Peyer's patch (tissue), 4 donors: ENCODE measurements at regions not wholly inside any gene's neighbourhood (a gene's known extent, or its start where the extent isn't known, plus 50 kb on each side); places are given as distances from the start of the nearest gene placed in this dataset.

Source experiments
- POLR2A ChIP-seq, 2 donors: fragments of 450-650 bp; IDR thresholded peaks; one replicate each; pipeline ENCODE4 v1.5.1; 2017; ENCODE audit warnings: antibody characterized with exemption in 2 of 2, mild to moderate bottlenecking in 2 of 2, moderate library complexity in 2 of 2
- TF ChIP-seq, protein P1 (sequence below), 6 experiments: fragments of 450-650 bp in 4 of 6; fragments of 200-600 bp in 2 of 6; sonication (generic) in 1 of 6; IDR thresholded peaks; one replicate each; pipeline ENCODE4 v1.5.1; 2017 to 2019; ENCODE audit warnings: antibody characterized with exemption in 6 of 6, mild to moderate bottlenecking in 3 of 6, moderate library complexity in 1 of 6

DNA sequence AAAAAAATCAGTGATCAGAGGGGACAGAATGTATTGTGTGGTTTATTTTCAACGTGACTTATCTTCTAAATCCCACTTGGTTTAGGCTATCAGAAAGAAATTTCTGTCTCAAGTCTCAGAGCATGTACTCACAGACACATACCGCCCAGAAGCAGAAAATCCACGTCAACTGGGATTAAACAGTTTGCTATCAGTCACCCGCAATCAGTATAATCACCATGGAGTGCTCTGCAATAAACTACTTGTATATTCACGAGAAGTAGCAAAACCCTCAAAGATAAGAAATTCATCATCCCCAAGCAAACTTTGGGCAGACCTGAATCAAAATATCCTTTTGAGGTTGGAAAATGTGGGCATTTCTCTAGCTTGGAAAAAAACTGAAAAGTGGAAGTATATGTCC, 259.1 kb downstream of the FGFR2 start:
- TF ChIP-seq, protein P1, sequence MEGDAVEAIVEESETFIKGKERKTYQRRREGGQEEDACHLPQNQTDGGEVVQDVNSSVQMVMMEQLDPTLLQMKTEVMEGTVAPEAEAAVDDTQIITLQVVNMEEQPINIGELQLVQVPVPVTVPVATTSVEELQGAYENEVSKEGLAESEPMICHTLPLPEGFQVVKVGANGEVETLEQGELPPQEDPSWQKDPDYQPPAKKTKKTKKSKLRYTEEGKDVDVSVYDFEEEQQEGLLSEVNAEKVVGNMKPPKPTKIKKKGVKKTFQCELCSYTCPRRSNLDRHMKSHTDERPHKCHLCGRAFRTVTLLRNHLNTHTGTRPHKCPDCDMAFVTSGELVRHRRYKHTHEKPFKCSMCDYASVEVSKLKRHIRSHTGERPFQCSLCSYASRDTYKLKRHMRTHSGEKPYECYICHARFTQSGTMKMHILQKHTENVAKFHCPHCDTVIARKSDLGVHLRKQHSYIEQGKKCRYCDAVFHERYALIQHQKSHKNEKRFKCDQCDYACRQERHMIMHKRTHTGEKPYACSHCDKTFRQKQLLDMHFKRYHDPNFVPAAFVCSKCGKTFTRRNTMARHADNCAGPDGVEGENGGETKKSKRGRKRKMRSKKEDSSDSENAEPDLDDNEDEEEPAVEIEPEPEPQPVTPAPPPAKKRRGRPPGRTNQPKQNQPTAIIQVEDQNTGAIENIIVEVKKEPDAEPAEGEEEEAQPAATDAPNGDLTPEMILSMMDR (IDR thresholded peaks at IDR 0.05) = no peak
- no peak for TF ChIP-seq POLR2A (IDR thresholded peaks at IDR 0.05)
